ENCODE measurements at regions not wholly inside any gene's neighbourhood (a gene's known extent, or its start where the extent isn't known, plus 50 kb on each side); places are given as distances from the start of the nearest gene placed in this dataset.

DNA sequence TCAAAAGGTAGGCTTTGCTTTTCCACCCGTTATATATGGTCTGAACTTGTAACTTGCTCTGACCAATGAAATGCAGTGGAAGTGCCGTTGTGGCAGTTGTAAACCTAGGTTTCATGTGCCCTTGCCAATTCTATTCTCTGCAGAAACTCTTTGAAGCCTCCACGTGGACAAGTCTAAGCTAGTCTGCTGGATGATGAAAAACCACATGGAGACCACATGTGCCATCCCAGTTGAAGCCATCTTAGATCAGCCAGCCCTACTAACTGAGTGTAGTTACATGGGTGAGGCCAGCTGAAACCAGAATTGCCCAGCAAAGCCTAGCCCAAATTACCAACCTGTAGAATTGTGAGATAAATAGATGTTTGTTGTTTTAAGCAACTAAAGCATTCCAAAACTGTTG lies 183.7 kb upstream of the KCNH8 start:
- H3K4me1 ChIP-seq (ENCODE audit: insufficient read depth, low read length) = no peaks in the 10 kb centered on the region
- peak overlapping the region; percentile 21 for H2BK12ac ChIP-seq (ENCODE audit: insufficient read length, low read depth, low read length)
- TF ChIP-seq, protein P1, sequence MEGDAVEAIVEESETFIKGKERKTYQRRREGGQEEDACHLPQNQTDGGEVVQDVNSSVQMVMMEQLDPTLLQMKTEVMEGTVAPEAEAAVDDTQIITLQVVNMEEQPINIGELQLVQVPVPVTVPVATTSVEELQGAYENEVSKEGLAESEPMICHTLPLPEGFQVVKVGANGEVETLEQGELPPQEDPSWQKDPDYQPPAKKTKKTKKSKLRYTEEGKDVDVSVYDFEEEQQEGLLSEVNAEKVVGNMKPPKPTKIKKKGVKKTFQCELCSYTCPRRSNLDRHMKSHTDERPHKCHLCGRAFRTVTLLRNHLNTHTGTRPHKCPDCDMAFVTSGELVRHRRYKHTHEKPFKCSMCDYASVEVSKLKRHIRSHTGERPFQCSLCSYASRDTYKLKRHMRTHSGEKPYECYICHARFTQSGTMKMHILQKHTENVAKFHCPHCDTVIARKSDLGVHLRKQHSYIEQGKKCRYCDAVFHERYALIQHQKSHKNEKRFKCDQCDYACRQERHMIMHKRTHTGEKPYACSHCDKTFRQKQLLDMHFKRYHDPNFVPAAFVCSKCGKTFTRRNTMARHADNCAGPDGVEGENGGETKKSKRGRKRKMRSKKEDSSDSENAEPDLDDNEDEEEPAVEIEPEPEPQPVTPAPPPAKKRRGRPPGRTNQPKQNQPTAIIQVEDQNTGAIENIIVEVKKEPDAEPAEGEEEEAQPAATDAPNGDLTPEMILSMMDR (conservative IDR thresholded peaks at IDR 0.05) = no peak
- H3K9ac ChIP-seq (ENCODE audit: extremely low read depth, insufficient read length, low read length) = no peak overlapping the region
- H3K23ac ChIP-seq (ENCODE audit: insufficient read length, low read depth, low read length) = no peak overlapping the region
- no peaks in the 10 kb centered on the region for H4K20me1 ChIP-seq (ENCODE audit: control insufficient read depth, insufficient read depth, insufficient read length)
- no peaks in the 10 kb centered on the region for H3K27me3 ChIP-seq (ENCODE audit: insufficient read depth, low read length)
- no peak overlapping the region for H3K4me3 Mint-ChIP-seq
- H2AK5ac ChIP-seq (ENCODE audit: insufficient read length, low read length) = no peak overlapping the region
- H3K9me3 Mint-ChIP-seq = peaks cover 4 to 9% of the 10 kb centered on the region in 2 experiments; a peak in 4 of 5 replicates
- no peak overlapping the region for H2BK5ac ChIP-seq (ENCODE audit: insufficient read length, low read length)
- no peak overlapping the region for H4K5ac ChIP-seq (ENCODE audit: insufficient read length, low read depth, low read length)
- no peaks in the 10 kb centered on the region for H3K79me1 ChIP-seq (ENCODE audit: insufficient read depth, low read depth, low read length, poor library complexity, severe bottlenecking)
- no peak overlapping the region for H4K8ac ChIP-seq (replicated peaks; ENCODE audit: insufficient read length, low read depth, low read length)
- no peak overlapping the region for H3K27ac ChIP-seq (ENCODE audit: insufficient read length, low read depth, low read length)
- H3K18ac ChIP-seq (ENCODE audit: insufficient read length, low read depth, low read length) = no peak overlapping the region
- no peak overlapping the region for H2BK120ac ChIP-seq (ENCODE audit: low read depth, low read length, poor library complexity, severe bottlenecking)
- no peak overlapping the region for H2AFZ ChIP-seq (ENCODE audit: low read length)
- no peak overlapping the region for H2BK15ac ChIP-seq (ENCODE audit: low read depth, low read length)
- no peaks in the 10 kb centered on the region for H3K9me3 ChIP-seq (ENCODE audit: control insufficient read depth, low read depth, low read length)
- H3K27ac Mint-ChIP-seq = no peak overlapping the region
- H3K23me2 ChIP-seq (ENCODE audit: insufficient read length, low read depth, low read length, poor library complexity, severe bottlenecking) = no peaks in the 10 kb centered on the region
- H3K27me3 Mint-ChIP-seq (ENCODE audit: low read depth) = peaks cover 4% of the 10 kb centered on the region; the same call in 1 of the 2 replicates
- H3K4me1 Mint-ChIP-seq = peaks cover 10 to 13% of the 10 kb centered on the region in 2 experiments
- no CpG with 5 or more reads among the region's 3 CpGs for WGBS (ENCODE audit: extremely low coverage, insufficient read length, low lambda C conversion rate)
- H2BK20ac ChIP-seq (ENCODE audit: low read depth, low read length, poor library complexity, severe bottlenecking) = no peak overlapping the region
- H3K56ac ChIP-seq (ENCODE audit: insufficient read length, low read depth, low read length) = no peak overlapping the region
- no peak overlapping the region for H3T11ph ChIP-seq (ENCODE audit: low read length)
- no peak for DNase-seq
- no peaks in the 10 kb centered on the region for H3K79me2 ChIP-seq (ENCODE audit: insufficient read depth, low read length)
- peaks cover 1 to 24% (median 17%) of the 10 kb centered on the region in 3 experiments; a peak in 6 of 7 replicates for H3K36me3 Mint-ChIP-seq (ENCODE audit: insufficient read depth in 1 of 3, low read depth in 3 of 3)
- no peak overlapping the region for H3K4me2 ChIP-seq (ENCODE audit: insufficient read depth, insufficient read length, low read length)
- no peak overlapping the region for H3K14ac ChIP-seq (ENCODE audit: insufficient read depth, low read length)
- H4K91ac ChIP-seq (ENCODE audit: insufficient read length, low read depth, low read length) = no peak overlapping the region
- H3K4ac ChIP-seq (ENCODE audit: low read depth, low read length) = no peak overlapping the region
